Kidney epithelial cell (primary cell): ENCODE measurements at regions not wholly inside any gene's neighbourhood (a gene's known extent, or its start where the extent isn't known, plus 50 kb on each side); places are given as distances from the start of the nearest gene placed in this dataset.

ENCODE experiments used
- DNase-seq: peaks from one replicate; pipeline ENCODE4 v3.0.0-alpha.2; 2010; ENCODE audit warnings: low read depth
- H3K27me3 ChIP-seq: 2 replicates; pipeline ENCODE4 v1.6.0; 2011; ENCODE audit warnings: low read length; ENCODE audit not compliant: control insufficient read depth, insufficient read depth
- H3K36me3 ChIP-seq: 2 replicates; pipeline ENCODE4 v1.5.1; 2011; ENCODE audit warnings: low read length; ENCODE audit not compliant: control insufficient read depth, insufficient read depth
- H3K4me3 ChIP-seq: 2 replicates; pipeline ENCODE4 v1.5.1; 2011; ENCODE audit warnings: low read depth, mild to moderate bottlenecking, control low read depth, low read length
- CTCF ChIP-seq: IDR thresholded peaks from 2 replicates; pipeline ENCODE4 v1.5.1; 2011; ENCODE audit warnings: mild to moderate bottlenecking, moderate library complexity, low read length, control low read depth, inconsistent platforms; ENCODE audit not compliant: insufficient read depth, poor library complexity, severe bottlenecking

GRCh38 chr21:35603494-35603893 is 456.8 kb downstream of the SETD4 start:
- TF ChIP-seq CTCF, result no peak
- Histone ChIP-seq H3K4me3 (no peak overlapping the region), H3K27me3 (no peaks in the 10 kb centered on the region), H3K36me3 (no peaks in the 10 kb centered on the region)
- no peak for DNase-seq

- TF ChIP-seq CTCF, result no peak
- H3K27me3 ChIP-seq, result no peaks in the 10 kb centered on the region
- H3K36me3 ChIP-seq, result no peaks in the 10 kb centered on the region
- H3K4me3 ChIP-seq, result no peak overlapping the region
- DNase-seq, result no peak
These were observed 457.4 kb downstream of the SETD4 start for GRCh38 chr21:35602811-35603362.

GRCh38 chr21:35601211-35601610 is 459.1 kb downstream of the SETD4 start:
- Histone ChIP-seq H3K36me3 (no peaks in the 10 kb centered on the region), H3K27me3 (no peaks in the 10 kb centered on the region), H3K4me3 (no peak overlapping the region)
- DNase-seq, result no peak
- no peak for TF ChIP-seq CTCF

GRCh38 chr21:35599164-35599563 is 461.2 kb downstream of the SETD4 start:
- Histone ChIP-seq H3K36me3 (no peaks in the 10 kb centered on the region), H3K27me3 (no peaks in the 10 kb centered on the region), H3K4me3 (no peak overlapping the region)
- no peak for TF ChIP-seq CTCF
- DNase-seq, result no peak

GRCh38 chr21:35597750-35598339 is 462.5 kb downstream of the SETD4 start:
- TF ChIP-seq CTCF, result no peak
- H3K4me3 ChIP-seq, result no peak overlapping the region
- H3K27me3 ChIP-seq, result no peaks in the 10 kb centered on the region
- H3K36me3 ChIP-seq, result no peaks in the 10 kb centered on the region
- no peak for DNase-seq

GRCh38 chr21:35594905-35595304 is 465.4 kb downstream of the SETD4 start:
- no peak overlapping the region for H3K4me3 ChIP-seq
- TF ChIP-seq CTCF, result no peak
- no peak for DNase-seq
- no peaks in the 10 kb centered on the region for H3K36me3 ChIP-seq
- H3K27me3 ChIP-seq, result no peaks in the 10 kb centered on the region
